ENCODE measurements at regions not wholly inside any gene's neighbourhood (a gene's known extent, or its start where the extent isn't known, plus 50 kb on each side); places are given as distances from the start of the nearest gene placed in this dataset.

DNA sequence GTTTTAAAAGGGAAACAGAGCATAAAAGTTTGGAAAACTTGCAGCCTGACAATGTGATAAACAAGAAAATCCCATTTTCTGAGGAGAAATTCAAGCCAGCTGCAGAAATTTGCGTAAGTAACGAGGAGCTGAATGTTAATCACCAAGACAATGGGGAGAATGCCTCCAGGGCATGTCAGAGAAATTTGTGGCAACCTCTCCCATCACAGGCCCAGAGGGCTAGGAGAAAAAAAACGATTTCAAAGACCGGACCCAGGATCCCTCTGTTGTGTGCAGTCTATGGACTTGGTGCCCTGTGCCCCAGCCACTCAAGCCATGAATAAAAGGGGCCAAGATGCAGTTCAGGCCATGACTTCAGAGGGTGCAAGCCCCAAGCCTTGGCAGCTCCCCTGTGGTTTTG is 355.4 kb upstream of the NDST3 start:
- TF ChIP-seq, protein P1, sequence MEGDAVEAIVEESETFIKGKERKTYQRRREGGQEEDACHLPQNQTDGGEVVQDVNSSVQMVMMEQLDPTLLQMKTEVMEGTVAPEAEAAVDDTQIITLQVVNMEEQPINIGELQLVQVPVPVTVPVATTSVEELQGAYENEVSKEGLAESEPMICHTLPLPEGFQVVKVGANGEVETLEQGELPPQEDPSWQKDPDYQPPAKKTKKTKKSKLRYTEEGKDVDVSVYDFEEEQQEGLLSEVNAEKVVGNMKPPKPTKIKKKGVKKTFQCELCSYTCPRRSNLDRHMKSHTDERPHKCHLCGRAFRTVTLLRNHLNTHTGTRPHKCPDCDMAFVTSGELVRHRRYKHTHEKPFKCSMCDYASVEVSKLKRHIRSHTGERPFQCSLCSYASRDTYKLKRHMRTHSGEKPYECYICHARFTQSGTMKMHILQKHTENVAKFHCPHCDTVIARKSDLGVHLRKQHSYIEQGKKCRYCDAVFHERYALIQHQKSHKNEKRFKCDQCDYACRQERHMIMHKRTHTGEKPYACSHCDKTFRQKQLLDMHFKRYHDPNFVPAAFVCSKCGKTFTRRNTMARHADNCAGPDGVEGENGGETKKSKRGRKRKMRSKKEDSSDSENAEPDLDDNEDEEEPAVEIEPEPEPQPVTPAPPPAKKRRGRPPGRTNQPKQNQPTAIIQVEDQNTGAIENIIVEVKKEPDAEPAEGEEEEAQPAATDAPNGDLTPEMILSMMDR (IDR thresholded peaks at IDR 0.05; ENCODE audit: low read depth, low read length, poor library complexity, severe bottlenecking) = no peak
- no peak for TF ChIP-seq EZH2phosphoT487 (IDR thresholded peaks at IDR 0.05; ENCODE audit: borderline replicate concordance, low read length)
